ENCODE measurements at regions not wholly inside any gene's neighbourhood (a gene's known extent, or its start where the extent isn't known, plus 50 kb on each side); places are given as distances from the start of the nearest gene placed in this dataset.

- TF ChIP-seq CTCF (conservative IDR thresholded peaks at IDR 0.05) (no peak), EZH2 (IDR thresholded peaks at IDR 0.05; ENCODE audit: low read depth) (no peak)
Observed at GRCh38 chr4:27930976-27931375, 1070.3 kb downstream of the STIM2 start.
